DMS79 (cell line): ENCODE measurements at regions not wholly inside any gene's neighbourhood (a gene's known extent, or its start where the extent isn't known, plus 50 kb on each side); places are given as distances from the start of the nearest gene placed in this dataset.
"Not testable (repeated sequence)": the region's sequence is repeated elsewhere in the genome, so short reads cannot be mapped to it uniquely, and the experiment has no call there.

Experiments
- DNase-seq: peaks from one replicate; lab custom pipeline; 2025; lab: John Stamatoyannopoulos, UW

- no peak for DNase-seq
Measured at GRCh38 chr15:95180530-95180929, 949.2 kb downstream of the MCTP2 start.

- no peak for DNase-seq
Measured at GRCh38 chr15:95182091-95182490, 950.7 kb downstream of the MCTP2 start.

- DNase-seq: no peak
Measured at GRCh38 chr15:95192923-95193322, 961.6 kb downstream of the MCTP2 start.

DNA sequence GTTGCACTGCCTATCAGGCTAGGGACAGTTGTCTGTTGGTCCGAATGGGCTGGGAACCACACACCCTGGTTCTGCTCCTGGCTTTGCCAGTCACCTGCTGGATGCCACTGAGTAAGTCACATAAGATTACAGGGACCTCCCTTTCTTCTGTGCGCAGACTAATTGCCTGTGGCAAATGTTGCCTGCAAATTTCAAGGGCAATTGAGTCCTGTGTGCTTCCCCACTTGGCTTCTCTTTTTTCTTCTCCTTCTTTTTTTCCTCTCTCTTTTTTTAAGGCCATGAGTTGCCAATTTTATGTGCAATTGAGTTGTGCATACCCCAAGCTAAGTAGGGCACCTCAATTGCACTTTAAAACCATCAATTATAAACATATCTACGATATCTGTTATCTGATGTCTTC, 963.4 kb downstream of the MCTP2 start:
- DNase-seq: no peak

DNA sequence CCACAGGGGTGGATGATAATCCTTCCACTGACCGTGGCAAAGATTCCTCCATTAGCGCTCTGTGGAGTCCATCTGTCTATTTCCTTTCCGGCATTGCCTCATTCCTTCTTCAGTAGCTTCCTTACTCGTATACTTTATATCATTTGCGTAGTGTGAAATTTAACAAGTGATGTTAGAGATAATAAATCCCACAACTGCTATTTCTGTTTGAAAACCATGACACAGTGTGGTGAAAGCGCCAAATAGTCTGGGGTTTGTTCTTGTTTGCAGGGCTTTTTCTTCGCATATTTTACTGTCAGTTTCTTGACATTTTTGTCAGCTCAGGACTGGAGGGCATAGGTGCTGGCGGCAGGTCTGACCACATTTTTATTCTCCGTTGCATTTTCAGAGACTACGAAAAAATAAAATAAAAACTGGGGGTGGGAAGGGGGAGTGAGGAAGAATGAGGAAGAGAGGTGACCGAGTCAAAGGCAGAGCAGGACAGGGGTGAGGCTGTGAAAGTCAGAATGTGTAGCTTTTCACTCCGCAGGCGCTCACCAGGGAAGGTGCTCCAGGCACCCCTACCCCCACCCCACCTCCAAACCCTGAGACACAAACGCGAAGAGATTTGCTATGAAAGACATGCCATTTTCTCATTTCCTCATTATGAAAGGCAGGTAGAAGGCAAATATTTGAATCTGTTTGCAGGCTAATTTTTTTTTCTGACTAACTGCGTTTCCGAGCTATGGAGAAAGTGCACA, 965.0 kb downstream of the MCTP2 start:
- DNase-seq: no peak

DNA sequence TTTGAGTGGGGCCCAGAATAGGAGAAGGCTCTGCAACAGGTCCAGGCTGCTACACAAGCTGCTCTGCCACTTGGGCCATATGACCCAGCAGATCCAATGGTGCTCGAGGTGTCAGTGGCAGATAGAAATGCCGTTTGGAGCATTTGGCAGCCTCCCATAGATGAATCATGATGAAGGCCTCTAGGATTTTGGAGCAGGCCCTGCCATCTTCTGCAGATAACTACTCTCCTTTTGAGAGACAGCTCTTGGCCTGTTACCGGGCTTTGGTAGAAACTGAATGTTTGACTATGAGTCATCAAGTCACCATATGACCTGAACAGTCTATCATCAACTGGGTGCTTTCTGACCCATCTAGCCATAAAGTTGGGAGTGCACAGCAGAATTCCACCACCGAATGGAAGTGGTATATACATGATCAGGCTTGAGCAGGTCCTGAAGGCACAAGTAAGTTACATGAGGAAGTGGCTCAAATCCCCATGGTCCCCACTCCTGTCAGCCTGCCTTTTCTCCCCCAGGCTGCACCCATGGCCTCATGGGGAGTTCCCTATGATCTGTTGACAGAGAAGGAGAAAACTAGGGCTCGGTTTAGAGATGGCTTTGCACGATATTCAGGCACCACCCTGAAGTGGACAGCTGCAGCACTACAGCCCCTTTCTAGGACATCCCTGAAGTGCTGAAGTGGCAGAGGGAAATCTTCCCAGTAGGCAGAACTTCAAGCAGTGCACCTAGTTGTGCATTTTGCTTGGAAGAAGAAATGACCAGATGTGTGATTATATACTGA, 971.4 kb downstream of the MCTP2 start:
- no peak for DNase-seq

GRCh38 chr15:95205077-95205476, 973.7 kb downstream of the MCTP2 start:
- no peak for DNase-seq

DNA sequence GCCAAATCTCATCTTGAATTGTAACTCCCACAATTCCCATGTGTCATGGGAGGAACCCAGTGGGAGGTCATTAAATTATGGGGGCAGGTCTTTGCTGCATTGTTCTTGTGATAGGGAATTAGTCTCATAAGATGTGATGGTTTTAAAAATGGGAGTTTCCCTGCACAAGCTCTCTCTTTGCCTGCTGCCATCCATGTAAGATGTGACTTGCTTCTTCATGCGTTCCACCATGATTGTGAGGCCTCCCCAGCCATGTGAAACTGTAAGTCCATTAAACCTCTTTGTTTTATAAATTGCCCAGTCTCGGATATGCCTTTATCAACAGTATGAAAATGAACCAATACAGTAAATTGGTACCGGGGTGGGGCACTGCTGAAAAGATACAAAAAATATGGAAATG, 974.5 kb downstream of the MCTP2 start:
- not testable (repeated sequence) for DNase-seq

DNA sequence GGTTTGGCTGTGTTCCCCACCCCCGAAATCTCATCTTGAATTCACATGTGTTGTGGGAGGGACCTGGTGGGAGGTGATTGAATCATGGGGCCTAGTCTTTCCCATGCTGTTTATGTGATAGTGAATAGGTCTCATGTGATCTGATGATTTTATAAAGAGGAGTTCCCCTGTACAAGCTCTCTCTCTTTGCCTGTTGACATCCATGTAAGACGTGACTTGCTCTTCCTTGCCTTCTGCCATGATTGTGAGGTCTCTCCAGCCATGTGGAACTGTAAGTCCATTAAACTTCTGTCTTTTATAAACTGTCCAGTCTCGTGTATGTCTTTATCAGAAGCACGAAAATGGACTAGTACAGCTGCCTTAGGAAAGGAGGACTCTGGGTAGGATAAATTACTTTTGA, 976.7 kb downstream of the MCTP2 start:
- DNase-seq: no peak

DNA sequence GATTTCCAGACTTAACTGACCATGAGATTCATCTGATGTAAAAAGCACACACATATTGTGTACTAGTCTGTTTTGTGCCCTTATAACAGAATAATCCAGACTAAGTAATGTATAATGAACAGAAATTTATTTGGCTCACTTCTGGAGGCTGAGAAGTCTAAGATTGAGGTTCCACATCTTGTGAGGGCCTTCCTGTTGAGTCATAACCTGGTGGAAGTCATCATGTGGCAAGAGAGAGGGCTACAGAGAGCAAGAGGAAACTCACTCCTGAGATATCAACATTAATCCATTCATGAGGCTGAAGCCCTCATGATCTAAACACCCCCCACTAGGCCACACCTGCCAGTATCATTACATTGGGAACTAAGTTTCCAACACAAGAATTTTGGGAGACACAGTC, 977.6 kb downstream of the MCTP2 start:
- DNase-seq: no peak

DNA sequence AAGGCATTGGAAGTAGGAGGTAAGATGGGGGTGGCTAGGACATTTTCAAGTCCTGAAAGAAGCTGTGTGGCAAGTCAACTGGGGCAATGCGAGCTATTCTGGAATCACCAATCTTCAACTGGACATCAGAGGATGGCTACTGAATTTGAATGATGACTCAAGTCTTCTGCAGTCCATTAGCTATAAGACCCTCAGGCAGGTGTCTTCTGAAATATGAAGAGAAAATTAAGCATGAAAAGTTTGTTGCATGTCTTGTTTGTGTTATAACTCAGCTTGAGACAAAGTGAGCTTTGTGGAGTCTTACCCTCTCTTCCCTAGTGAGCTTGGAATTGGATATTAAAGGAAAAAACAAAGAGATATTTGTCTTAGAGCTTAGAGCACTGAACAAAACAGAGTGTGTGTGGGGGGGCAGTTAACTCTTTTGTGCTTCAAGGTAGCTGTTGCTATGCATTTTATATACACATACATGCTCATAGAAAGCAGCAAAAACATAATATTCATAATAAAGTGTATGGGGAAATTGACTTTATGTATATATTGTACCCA, 979.1 kb downstream of the MCTP2 start:
- no peak for DNase-seq

DNA sequence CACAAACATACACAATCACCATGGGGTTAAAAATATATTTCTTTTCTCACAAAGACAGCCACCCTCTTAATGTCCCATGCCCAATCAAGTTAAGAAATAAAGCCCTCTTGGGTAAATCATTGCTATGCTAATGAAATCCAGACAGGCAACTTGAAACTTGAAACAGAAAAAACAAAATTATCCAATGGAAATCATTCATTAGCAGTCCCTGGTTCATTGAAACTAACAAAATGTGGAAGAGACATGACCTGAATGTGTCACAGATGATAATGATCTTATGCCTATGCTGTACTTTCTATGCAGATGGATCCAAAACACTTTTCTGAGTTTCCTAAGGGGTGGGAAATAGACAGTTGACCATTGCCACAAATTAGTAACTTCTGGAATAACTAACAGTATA, 983.7 kb downstream of the MCTP2 start:
- DNase-seq: no peak

GRCh38 chr15:95226835-95227234, 995.5 kb downstream of the MCTP2 start:
- no peak for DNase-seq

GRCh38 chr15:95227235-95227634, 995.9 kb downstream of the MCTP2 start:
- no peak for DNase-seq

DNA sequence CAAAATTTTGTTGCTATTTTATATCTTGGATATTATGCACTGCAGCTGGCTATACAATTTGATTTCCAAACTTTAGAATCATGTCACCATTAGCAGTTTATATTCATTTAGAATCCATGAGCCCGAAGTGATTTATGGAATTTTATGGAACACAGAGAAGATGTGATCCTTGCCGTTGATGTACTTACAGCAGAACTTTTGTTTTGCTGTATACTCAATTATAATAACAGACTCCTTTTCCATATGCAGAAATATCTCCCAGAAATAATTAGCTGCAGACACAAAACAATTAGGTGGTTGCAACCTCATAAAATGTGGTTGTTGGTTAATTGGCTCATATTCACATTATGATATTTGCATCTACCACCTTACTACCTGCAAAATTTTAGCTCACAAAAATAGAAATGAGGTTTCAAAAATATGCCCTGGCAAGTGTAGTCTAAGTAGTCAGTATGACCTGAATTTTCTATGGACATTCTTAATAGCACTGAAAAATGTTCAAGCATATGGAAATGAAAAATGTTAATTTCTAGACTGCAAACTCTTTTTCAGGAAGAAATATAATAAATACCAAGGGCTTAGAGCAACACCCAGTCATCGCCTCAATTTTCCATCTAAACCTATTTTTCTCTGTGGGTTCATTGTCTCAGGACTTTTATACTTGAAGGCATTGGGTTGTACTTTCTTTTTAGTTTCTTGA, 997.6 kb downstream of the MCTP2 start:
- no peak for DNase-seq

DNA sequence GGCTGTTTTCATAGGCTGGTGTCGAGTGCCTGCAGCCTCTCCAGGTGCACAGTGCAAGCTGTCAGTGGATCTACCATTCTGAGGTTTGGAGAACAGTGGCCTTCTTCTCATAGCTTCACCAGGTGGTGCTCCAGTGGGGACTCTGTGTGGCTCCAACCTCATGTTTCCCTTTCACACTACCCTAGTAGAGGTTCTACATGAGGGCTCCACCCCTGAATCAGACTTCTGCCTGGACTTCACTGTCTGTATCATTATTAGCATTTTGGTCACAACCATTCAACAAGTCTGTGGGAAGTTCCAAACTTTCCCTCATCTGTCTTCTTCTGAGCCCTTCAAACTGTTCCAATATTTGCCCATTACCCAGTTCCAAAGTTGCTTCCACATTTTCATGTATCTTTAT, 1003.7 kb downstream of the MCTP2 start:
- DNase-seq: no peak

GRCh38 chr15:95247071-95247984, 1016.0 kb downstream of the MCTP2 start:
- no peak for DNase-seq

GRCh38 chr15:95249524-95249923, 1018.2 kb downstream of the MCTP2 start:
- no peak for DNase-seq

DNA sequence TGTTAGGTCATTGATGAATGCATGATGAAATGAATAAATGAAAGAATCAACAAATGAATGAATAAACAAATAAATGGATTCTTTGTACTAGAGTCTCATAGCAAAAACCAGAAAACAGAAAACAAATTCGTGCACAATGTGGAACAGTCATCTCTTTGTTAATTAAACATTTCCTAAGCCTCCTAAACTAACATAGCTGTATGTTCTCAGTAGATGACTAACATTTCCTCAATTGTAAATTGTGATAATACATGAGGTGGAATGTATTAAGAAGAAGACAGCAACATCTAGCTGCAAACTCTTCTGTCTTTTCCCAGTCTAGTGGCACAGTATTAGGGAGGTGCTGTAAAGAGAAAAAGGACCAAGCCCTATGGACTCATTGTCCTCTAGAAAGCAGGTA, 1021.0 kb downstream of the MCTP2 start:
- DNase-seq: no peak

GRCh38 chr15:95254263-95254662, 1022.9 kb downstream of the MCTP2 start:
- DNase-seq: no peak

DNA sequence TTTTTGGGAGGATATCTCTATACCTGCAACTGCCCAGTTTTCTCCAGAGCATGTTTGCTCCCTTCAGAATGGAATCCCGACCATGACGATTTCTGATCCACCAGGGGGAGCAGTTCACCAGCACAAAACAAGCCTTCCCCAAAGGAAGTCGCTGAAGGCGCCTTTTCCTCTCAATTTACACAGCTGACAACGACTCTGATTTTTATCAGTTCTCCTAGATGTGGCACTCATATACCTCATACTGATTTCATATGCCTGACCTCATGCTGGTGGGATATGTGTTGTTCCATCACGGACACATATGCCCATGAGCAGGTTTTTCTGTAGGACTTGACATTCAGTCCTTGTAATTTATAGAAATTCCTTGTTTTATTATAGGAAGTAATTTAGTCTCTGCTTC, 1028.2 kb downstream of the MCTP2 start:
- DNase-seq: no peak

DNA sequence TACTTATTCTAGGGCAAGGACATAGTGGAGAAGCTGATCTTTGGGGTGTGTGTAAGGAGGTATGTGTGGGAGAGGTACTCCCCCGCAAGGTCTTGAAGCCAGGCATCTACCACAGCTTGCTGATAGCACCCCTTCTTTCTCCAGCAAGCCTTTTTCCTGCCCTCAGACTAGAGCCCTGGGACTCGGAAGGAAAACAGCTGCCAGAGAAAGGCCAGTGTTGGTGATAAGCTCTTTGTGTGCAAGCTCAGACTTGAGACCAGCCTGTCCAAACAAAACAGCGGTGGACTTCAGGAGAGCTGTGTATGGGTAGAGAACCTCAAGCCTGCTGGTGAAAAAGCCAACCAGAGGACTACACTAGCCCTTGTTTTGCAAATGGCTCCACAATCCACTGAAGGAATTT, 1028.6 kb downstream of the MCTP2 start:
- no peak for DNase-seq
